Muscle of leg (tissue), 3 donors: ENCODE measurements at regions not wholly inside any gene's neighbourhood (a gene's known extent, or its start where the extent isn't known, plus 50 kb on each side); places are given as distances from the start of the nearest gene placed in this dataset.

Experiments
- DNase-seq: peaks from one replicate; pipeline ENCODE4 v3.0.0; 2013
- H3K27ac ChIP-seq: one replicate; pipeline ENCODE4 v1.5.1; 2013; ENCODE audit warnings: mild to moderate bottlenecking, low read length, control low read depth
- H3K27me3 ChIP-seq: one replicate; pipeline ENCODE4 v1.6.1; 2013; ENCODE audit warnings: low read length; ENCODE audit not compliant: control insufficient read depth, insufficient read depth
- H3K36me3 ChIP-seq: one replicate; pipeline ENCODE4 v1.6.1; 2013; ENCODE audit warnings: low read length; ENCODE audit not compliant: control insufficient read depth, insufficient read depth
- H3K4me1 ChIP-seq: one replicate; pipeline ENCODE4 v1.6.1; 2013; ENCODE audit warnings: low read length; ENCODE audit not compliant: control insufficient read depth, insufficient read depth
- H3K4me3 ChIP-seq: one replicate; pipeline ENCODE4 v1.5.1; 2013; ENCODE audit warnings: low read length, control low read depth
- H3K9me3 ChIP-seq: replicated peaks from 2 replicates; pipeline ENCODE4 v1.6.1; 2013; ENCODE audit warnings: low read depth, low read length; ENCODE audit not compliant: control insufficient read depth
- WGBS: methylation state at CpG from one replicate; pipeline ENCODE4 v1.1.5; 2013; ENCODE audit warnings: missing lambda C conversion rate; ENCODE audit not compliant: insufficient coverage; 5-methylcytosine and 5-hydroxymethylcytosine counted together

DNA sequence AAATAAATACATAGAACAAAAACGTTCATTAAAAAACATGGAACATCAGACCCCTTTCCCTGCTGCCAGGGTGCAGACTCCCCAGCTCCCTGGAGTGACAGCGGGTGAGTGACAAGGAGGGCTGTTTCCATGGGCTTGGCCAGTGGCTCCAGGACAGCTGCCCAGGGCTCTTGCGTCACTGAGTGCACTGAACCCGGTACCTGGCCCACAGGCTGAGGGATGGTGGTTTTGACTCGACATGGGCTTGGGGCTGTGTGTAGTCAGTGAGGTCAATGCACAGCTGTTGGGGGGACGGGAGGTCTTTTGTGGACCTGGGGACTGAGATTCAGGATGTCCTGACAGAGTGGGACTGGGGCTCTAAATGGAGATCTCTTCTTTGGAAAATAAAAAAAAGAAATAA lies 142.1 kb upstream of the B3GAT1 start:
- DNase-seq: no peak
- Histone ChIP-seq H3K36me3 (no peaks in the 10 kb centered on the region), H3K4me1 (no peaks in the 10 kb centered on the region), H3K4me3 (no peak overlapping the region), H3K9me3 (no peaks in the 10 kb centered on the region), H3K27ac (no peak overlapping the region), H3K27me3 (peaks cover 5% of the 10 kb centered on the region)
- 87% methylated on average over 4 of the region's 6 CpGs for WGBS

DNA sequence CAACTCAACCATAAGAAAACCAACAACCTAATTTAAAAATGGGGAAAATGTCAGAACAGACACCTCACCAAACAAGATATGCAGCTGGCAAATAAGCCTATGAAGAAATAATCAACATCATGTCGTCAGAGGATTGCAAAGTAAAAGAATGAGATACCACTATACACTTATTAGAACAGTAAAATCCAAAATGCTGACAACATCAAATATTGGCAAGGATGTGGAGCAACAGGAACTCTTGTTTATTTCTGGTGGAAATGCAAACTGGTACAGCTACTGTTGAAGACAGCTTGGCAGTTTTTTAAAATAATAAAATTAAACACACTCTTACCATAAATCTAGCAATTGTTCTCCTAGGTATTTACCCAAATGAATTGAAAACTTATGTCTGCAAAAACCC lies 140.7 kb upstream of the B3GAT1 start:
- H3K4me3 ChIP-seq: no peak overlapping the region
- DNase-seq: no peak
- WGBS: no CpG with 5 or more reads among the region's 1 CpG
- no peaks in the 10 kb centered on the region for H3K36me3 ChIP-seq
- H3K4me1 ChIP-seq: no peaks in the 10 kb centered on the region
- H3K9me3 ChIP-seq: no peaks in the 10 kb centered on the region
- peaks cover 2% of the 10 kb centered on the region for H3K27me3 ChIP-seq
- no peak overlapping the region for H3K27ac ChIP-seq

DNA sequence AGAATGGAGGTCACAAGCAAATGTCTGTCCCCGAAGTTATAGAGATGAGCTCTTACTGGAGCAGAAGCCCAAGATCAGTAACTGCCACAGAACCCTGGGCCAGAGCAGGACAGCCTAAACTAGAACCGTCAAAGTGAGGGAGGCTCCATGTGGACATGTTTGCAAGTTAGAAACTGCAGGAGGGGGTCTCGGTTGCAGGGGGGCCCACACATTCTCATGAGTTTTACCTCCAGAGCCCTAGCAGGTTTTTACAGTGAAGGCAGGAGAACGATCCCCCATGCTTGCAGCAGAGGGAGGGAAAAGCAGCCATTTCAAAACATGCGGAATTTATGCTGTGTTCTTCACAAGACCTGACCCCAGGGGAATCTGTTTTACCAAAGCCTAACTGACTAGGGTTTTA lies 133.5 kb upstream of the B3GAT1 start:
- 66% methylated on average over 5 of the region's 5 CpGs for WGBS
- H3K27me3 ChIP-seq: peaks cover 11% of the 10 kb centered on the region
- no peak overlapping the region for H3K4me3 ChIP-seq
- H3K36me3 ChIP-seq: no peaks in the 10 kb centered on the region
- no peaks in the 10 kb centered on the region for H3K9me3 ChIP-seq
- H3K27ac ChIP-seq: no peak overlapping the region
- DNase-seq: no peak
- peaks cover 4% of the 10 kb centered on the region for H3K4me1 ChIP-seq

DNA sequence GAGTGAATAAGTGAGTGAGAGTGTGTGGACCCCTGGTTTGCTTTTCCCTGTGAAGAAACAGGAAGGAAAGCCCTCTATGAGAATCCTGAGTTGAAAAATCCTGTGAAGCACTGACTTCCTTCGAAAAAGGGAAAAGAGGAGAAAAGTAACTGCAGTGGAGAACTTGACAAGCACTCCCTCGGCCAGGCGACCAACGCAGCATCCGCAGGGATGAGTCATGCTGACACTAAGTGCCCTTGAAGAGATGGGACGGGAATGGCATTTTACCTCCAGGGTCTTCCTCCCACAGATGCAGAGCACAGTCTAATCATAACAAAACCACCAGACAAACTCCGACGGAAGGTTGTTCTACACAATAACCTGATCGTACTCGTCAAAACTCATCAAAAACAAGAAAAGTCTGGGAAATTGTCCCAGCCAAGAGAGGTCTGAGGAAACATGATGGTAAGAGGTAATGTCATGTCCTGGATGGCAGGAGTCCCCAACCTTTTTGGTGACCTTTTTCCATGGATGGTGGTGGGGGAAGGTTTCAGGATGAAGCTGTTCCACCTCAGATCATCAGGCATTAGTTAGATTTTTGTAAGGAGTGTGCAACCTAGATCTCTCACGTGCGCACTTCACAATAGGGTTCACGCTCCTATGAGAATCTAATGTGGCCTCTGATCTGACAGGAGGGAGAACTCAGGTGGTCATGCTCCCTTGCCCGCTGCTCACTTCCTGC lies 132.2 kb upstream of the B3GAT1 start:
- Histone ChIP-seq H3K9me3 (no peaks in the 10 kb centered on the region), H3K4me1 (peaks cover 4% of the 10 kb centered on the region), H3K4me3 (no peak overlapping the region), H3K27me3 (peaks cover 13% of the 10 kb centered on the region), H3K36me3 (no peaks in the 10 kb centered on the region), H3K27ac (no peak overlapping the region)
- DNase-seq: no peak
- WGBS: 85% methylated on average over 7 of the region's 14 CpGs

DNA sequence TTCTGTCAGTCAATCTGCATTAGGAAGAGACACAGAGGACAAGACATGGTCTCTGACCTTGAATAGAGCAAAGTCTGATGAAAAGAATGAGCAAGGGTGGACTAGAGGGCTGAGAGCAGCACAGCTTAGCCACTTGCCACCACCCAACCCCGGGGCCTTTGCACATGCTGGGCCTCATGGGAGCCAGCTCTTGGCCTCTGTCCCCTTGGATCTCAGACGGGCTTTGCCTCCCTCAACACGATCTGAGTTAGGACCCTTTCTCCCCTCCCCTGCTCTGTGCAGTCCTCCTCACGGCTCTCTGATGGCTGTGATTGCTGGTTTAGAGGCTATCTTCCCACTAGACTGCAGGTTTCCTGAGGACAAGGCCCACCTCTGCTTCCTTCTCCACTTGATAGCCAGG lies 131.6 kb upstream of the B3GAT1 start:
- WGBS: no CpG with 5 or more reads among the region's 4 CpGs

DNA sequence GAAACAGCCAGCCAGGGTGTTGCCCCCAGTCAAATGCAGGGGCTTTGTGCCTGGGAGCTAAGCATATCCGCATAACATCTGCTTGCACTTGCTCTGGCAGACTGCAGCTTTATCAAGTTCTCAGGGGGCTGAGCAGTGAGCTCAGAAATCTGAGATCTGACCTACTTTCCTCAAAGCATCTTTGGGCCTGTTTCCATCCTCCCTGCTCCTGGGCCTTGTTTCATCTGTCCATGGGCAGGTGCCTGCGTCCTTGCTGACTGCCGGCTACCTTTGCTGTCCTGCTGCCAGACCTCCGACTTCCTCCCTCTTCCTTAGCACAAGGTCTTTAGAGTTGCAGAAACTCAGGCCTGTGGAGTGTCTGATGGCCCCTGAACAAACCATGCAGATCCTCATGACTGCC lies 131.2 kb upstream of the B3GAT1 start:
- Histone ChIP-seq H3K27me3 (peaks cover 21% of the 10 kb centered on the region), H3K36me3 (no peaks in the 10 kb centered on the region), H3K27ac (no peak overlapping the region), H3K4me1 (peaks cover 4% of the 10 kb centered on the region), H3K9me3 (no peaks in the 10 kb centered on the region), H3K4me3 (no peak overlapping the region)
- DNase-seq: peak; percentile 61
- WGBS: 26% methylated on average over 4 of the region's 4 CpGs

More for the DNA sequence above, 131.6 kb upstream of the B3GAT1 start:
- no peak for DNase-seq
- peaks cover 4% of the 10 kb centered on the region for H3K4me1 ChIP-seq
- no peak overlapping the region for H3K4me3 ChIP-seq
- H3K27ac ChIP-seq: no peak overlapping the region
- peaks cover 18% of the 10 kb centered on the region for H3K27me3 ChIP-seq
- no peaks in the 10 kb centered on the region for H3K9me3 ChIP-seq
- no peaks in the 10 kb centered on the region for H3K36me3 ChIP-seq

DNA sequence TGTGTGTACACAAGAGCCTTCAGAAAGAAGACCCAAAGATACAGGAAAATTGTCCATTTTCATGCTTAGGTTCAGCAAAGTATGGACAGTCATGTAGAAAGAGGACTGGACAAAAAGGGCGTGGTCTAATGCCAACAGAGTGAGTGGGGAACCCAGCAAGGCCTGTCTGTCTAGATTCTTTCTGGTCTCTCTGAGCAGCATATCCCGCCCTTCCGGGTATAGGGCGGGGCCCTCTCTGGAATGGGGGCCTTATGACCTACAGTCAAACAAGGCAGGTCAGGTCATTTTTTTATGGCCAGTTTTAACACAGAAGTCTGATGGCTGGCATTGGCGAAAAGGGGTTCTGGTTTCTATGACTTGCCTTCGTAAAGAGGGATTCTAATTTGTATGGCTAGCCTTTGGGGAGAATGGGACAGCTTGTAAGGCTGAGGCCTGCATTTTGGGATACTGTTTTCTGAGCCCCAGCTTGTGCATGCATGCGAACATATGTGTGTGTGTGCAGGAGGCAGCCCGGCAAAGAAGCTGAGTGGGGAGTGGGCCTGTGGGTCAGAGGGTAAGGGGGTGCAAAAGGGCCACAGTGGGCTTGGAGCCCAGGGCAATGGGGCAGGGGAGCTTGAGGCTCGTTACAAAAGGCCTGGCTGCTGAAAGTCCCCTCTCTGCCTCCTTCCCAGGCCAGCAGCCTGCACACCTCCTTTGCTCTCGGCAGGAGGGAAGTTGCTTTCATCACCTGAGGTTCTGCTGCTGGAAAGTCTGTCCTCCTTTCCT lies 130.5 kb upstream of the B3GAT1 start:
- Histone ChIP-seq H3K36me3 (no peaks in the 10 kb centered on the region), H3K27ac (no peak overlapping the region), H3K27me3 (peaks cover 25% of the 10 kb centered on the region), H3K9me3 (no peaks in the 10 kb centered on the region), H3K4me3 (no peak overlapping the region), H3K4me1 (peaks cover 4% of the 10 kb centered on the region)
- 69% methylated on average over 9 of the region's 10 CpGs for WGBS
- no peak for DNase-seq

DNA sequence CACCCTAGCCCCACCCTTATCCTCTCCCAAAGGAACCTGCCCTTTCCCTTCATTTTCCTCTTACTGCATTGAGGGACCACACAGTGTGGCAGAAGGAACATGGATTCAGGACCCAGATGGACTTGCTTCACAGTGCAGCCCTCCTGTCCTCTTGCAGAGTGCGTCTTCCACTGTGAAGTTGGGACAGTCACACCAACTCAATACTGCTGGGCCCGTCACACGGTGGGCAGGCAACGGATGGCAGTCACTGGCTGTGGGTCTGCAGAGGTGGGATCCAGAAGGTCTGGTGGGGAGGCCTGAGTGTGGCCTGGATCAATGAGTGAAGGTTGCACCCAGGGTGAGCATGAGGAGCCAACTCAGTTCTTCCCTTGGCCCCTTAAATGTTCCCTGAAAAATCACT lies 129.9 kb upstream of the B3GAT1 start:
- no peaks in the 10 kb centered on the region for H3K9me3 ChIP-seq
- H3K4me3 ChIP-seq: no peak overlapping the region
- H3K27ac ChIP-seq: no peak overlapping the region
- H3K4me1 ChIP-seq: peaks cover 4% of the 10 kb centered on the region
- peaks cover 28% of the 10 kb centered on the region for H3K27me3 ChIP-seq
- 84% methylated on average over 2 of the region's 4 CpGs for WGBS
- no peak for DNase-seq
- no peaks in the 10 kb centered on the region for H3K36me3 ChIP-seq

DNA sequence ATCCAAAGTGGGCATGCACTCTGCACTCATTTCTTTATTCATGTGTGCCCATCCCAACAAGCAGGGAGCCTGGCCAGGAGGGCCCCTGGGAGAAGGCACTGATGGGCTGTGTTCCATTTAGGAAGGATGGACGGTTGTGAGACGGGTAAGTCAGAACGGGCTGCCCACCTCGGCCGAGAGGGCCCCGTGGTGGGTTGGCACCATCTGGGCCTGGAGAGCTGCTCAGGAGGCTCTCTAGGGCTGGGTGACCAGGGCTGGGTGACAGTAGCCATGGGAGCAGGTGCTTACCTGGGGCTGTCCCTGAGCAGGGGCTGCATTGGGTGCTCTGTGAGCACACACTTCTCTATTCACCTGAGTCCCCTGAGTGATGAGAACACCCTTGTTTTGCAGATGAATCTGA lies 129.3 kb upstream of the B3GAT1 start:
- no peaks in the 10 kb centered on the region for H3K36me3 ChIP-seq
- no peaks in the 10 kb centered on the region for H3K9me3 ChIP-seq
- peaks cover 4% of the 10 kb centered on the region for H3K4me1 ChIP-seq
- no peak for DNase-seq
- no peak overlapping the region for H3K4me3 ChIP-seq
- WGBS: 65% methylated on average over 2 of the region's 6 CpGs
- no peak overlapping the region for H3K27ac ChIP-seq
- peaks cover 28% of the 10 kb centered on the region for H3K27me3 ChIP-seq

DNA sequence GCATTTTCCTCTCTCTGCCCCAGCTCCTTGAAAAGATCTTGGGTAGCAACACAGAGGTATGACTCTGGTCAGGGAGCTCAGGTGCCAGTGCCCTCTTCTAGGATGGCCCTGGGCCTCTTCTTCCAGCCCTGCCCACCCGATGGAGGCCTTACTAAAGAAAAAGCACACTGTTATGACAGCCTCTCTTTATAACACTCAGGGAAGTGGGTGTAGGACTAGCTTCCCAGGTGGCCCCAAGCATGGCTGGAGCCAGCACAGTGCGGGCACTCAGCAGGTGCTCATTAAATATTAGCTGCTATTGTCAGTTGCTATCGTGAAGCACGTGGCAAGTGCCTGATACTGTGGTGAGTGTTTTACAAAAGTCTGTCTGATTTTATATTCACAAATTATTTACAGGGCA lies 127.2 kb upstream of the B3GAT1 start:
- WGBS: no CpG with 5 or more reads among the region's 4 CpGs
- Histone ChIP-seq H3K27me3 (peaks cover 32% of the 10 kb centered on the region), H3K9me3 (no peaks in the 10 kb centered on the region), H3K36me3 (no peaks in the 10 kb centered on the region), H3K4me1 (peaks cover 4% of the 10 kb centered on the region), H3K4me3 (no peak overlapping the region), H3K27ac (no peak overlapping the region)
- DNase-seq: no peak
